Suprapubic skin (tissue), 4 donors: ENCODE measurements at regions not wholly inside any gene's neighbourhood (a gene's known extent, or its start where the extent isn't known, plus 50 kb on each side); places are given as distances from the start of the nearest gene placed in this dataset.
"Not testable (repeated sequence)": the region's sequence is repeated elsewhere in the genome, so short reads cannot be mapped to it uniquely, and the experiment has no call there.

ENCODE experiments used
- DNase-seq, 2 donors: peaks; one replicate each; pipeline ENCODE4 v3.0.0-alpha.2; 2019; ENCODE audit warnings: low spot score in 2 of 2
- H3K27ac ChIP-seq: fragments of 200-600 bp; sonication (generic); one replicate; pipeline ENCODE4 v1.5.1; 2019
- H3K27me3 ChIP-seq: fragments of 200-600 bp; sonication (generic); one replicate; pipeline ENCODE4 v1.5.1; 2019
- H3K36me3 ChIP-seq: fragments of 200-600 bp; sonication (generic); one replicate; pipeline ENCODE4 v1.5.1; 2019
- H3K4me1 ChIP-seq: fragments of 200-600 bp; sonication (generic); one replicate; pipeline ENCODE4 v1.5.1; 2019
- H3K4me3 ChIP-seq: fragments of 200-600 bp; sonication (generic); one replicate; pipeline ENCODE4 v1.5.1; 2019; ENCODE audit warnings: mild to moderate bottlenecking
- H3K9me3 ChIP-seq: fragments of 200-600 bp; sonication (generic); one replicate; pipeline ENCODE4 v1.5.1; 2019
- EP300 ChIP-seq: sonication (generic); formaldehyde crosslinking; IDR thresholded peaks from one replicate; pipeline ENCODE4 v1.6.1; 2017; ENCODE audit warnings: antibody characterized with exemption
- POLR2A ChIP-seq, 2 donors: fragments of 450-650 bp; IDR thresholded peaks; one replicate each; pipeline ENCODE4 v1.6.1; 2017; ENCODE audit warnings: antibody characterized with exemption in 2 of 2, mild to moderate bottlenecking in 2 of 2, moderate library complexity in 2 of 2
- POLR2AphosphoS5 ChIP-seq, 3 donors: sonication (generic); formaldehyde crosslinking; IDR thresholded peaks; one replicate each; pipeline ENCODE4 v1.6.1; 2017; ENCODE audit warnings: antibody characterized with exemption in 3 of 3
- WGBS: methylation state at CpG from one replicate; pipeline ENCODE4 v1.1.5; 2018; 5-methylcytosine and 5-hydroxymethylcytosine counted together
- TF ChIP-seq, protein P1 (sequence below), 2 donors: fragments of 200-600 bp in 1 of 2; fragments of 450-650 bp in 1 of 2; sonication (generic) in 1 of 2; IDR thresholded peaks; one replicate each; pipeline ENCODE4 v1.5.1; 2016 to 2019; ENCODE audit warnings: antibody characterized with exemption in 2 of 2, mild to moderate bottlenecking in 1 of 2, moderate library complexity in 1 of 2

DNA sequence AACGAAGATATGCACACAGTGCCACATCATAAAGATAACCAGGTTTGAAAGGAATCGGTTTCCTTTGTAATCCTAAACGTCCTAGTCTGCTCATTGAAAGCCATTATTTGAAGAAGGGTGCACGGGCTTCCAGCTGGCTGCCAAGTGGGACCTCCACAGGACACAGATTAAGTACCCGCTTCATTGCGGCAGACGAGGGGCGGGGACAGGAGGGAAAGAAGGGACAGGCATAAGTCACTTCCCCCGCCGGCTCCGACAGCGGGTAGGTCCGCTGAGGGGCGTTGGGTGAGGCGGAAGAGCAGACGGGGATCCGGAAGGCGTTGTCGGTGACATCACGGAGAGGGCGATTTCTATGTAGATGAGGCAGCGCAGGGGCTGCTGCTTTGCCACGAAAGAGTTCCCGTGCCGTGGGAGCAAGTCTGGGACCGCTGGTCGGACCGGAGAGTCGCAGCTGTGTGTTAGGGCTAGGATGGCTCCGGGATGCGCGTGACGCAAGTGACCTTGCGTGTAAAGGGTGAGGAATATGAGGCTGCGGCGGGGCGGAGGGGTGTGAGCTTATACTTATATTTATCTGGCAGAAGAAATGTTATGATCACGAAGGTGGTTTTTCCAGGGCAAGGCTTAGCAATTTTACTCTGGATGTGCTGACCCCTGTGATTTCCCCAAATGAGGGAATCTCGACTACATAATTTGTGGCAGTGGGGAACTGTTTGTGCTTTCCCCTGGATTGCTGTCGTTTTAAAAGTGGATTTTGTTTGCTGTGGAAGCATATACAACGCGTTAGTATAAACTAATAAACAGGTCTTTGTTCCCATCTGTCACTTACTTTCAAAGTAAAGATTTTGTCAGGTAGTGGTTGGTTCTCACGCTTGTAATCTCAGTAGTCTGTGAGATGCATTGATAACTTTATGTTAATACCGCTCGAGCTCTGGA lies 80.7 kb downstream of the PPIAL4G start:
- Histone ChIP-seq H3K27ac (peak overlapping the region; percentile 64), H3K4me3 (peak overlapping the region; percentile 58)
- not testable (repeated sequence) for H3K27me3 ChIP-seq, H3K36me3 ChIP-seq, H3K4me1 ChIP-seq, H3K9me3 ChIP-seq
- peak; percentile 92 to 94 for DNase-seq
- WGBS, result 1% methylated on average over 40 of the region's 45 CpGs
- peak in 1 of 2 donors; percentile 34 for TF ChIP-seq POLR2A (IDR thresholded peaks at IDR 0.05)

DNA sequence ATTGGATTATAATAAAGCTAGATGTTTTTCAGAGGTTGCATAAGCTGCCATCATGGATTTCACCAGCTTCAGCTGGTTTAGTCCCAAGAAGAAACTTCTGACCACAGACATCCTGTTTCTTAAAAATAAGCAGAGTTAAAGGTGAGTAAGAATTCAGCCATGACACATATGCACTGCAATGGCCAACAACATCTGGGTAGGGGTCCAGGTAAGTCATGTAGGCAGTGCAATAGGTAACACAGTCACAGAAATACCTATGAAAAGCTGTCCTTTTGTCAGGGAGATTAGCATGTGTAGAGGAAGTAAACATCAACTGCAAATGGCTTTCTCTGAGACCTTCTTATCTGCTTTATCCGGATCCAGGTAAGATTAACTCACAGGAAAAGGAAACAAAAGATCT lies 85.6 kb downstream of the PPIAL4G start:
- not testable (repeated sequence) for DNase-seq, H3K36me3 ChIP-seq, H3K9me3 ChIP-seq, H3K27ac ChIP-seq, H3K4me1 ChIP-seq, H3K4me3 ChIP-seq, H3K27me3 ChIP-seq
- WGBS, result 80% methylated on average over 1 of the region's 1 CpG

DNA sequence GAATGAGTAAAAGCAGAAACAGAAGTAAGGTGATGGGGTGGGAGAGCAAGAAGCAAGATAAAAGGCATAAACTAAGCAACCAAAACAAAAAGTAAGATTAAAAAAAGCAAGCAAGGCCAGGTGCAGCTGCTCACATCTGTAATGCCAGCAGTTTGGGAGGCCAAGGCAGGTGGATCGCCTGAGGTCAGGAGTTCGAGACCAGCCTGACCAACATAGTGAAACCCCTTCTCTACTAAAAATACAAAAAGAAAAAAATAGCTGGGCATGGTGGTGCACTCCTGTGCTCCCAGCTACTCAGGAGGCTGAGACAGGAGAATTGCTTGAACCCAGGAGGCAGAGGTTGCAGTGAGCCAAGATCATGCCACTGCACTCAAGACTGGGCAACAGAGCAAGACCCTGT lies 90.6 kb downstream of the PPIAL4G start:
- peaks cover 16% of the 10 kb centered on the region for H3K4me1 ChIP-seq
- DNase-seq, H3K9me3 ChIP-seq, H3K27me3 ChIP-seq, H3K27ac ChIP-seq, H3K4me3 ChIP-seq, H3K36me3 ChIP-seq: not testable (repeated sequence)
- WGBS, result 98% methylated on average over 2 of the region's 2 CpGs

DNA sequence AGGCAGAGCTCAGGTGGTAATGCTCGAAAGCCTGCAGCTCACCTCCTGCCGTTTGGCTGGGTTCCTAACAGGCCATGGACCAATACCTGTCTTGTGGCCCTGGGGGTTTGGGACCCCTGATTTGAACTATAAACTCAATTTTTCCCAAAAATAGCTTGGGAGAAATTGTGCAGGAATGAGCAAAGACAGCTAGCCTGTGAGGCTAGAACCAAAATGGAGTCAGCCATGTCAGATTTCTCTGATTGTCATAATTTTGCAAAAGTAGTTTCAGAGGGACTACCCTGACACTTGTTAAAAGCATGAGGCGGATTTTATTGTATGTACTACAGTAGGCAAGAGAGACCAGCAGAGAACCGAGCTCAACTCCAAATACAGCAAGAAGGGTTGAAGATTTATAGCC lies 91.8 kb downstream of the PPIAL4G start:
- H3K4me1 ChIP-seq, result peaks cover 16% of the 10 kb centered on the region
- DNase-seq, H3K9me3 ChIP-seq, H3K27me3 ChIP-seq, H3K27ac ChIP-seq, H3K36me3 ChIP-seq, H3K4me3 ChIP-seq: not testable (repeated sequence)
- 86% methylated on average over 4 of the region's 4 CpGs for WGBS

DNA sequence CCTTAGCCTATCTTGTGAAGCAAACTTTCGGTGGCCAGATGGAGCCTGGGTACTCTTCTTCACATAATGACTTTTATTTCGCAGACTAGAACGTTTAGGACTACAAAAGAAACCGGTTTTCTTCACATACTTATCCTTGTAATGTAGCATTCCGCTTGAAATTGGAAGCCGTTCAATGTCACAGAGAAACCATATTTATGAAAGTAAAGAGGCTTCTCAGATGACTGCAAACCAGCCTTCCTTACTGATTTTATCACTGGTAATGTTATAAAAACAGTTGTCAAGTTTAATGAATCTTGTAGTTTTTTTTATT lies 94.1 kb downstream of the PPIAL4G start:
- 21% methylated on average over 6 of the region's 6 CpGs for WGBS

DNA sequence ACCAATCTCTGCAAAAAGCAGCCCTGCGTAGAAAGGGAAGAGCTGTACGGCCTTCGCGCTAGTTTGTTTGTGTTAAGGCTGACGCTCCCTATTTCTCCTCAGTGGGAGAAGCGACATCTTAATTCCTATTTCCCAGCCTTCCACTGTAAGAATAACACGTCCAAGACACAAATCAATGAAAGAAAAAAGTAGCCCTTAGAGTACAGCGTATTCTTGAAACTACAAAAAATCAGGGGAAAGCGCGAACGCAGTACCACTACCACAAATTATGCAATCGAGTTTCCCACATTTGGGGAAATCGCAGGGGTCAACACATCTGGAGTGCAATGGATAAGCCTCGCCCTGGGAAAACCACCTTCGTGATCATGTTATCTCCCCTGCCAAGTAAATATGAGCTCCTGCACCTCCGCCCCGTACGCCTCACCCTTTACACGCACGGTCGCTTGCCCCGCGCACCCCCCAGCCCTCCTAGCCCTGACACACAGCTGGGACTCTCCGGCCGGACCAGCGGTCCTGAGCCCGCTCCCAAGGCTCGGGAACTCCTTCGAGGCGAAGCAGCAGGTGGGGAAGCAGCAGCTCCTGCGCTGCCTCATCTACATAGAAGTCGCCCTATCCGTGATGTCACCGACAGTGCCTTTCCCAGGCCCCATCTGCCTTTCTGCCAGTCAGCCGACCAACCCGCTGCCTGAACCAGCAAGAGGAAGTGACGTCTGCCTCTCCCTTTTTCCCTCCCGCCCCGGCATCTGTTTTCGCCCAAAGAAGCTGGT lies 94.7 kb downstream of the PPIAL4G start:
- Histone ChIP-seq H3K27me3 (no peaks in the 10 kb centered on the region), H3K27ac (peak overlapping the region; percentile 83), H3K36me3 (no peaks in the 10 kb centered on the region), H3K9me3 (no peaks in the 10 kb centered on the region), H3K4me1 (peaks cover 16% of the 10 kb centered on the region), H3K4me3 (peak overlapping the region; percentile 62)
- DNase-seq, result peak; percentile 94
- WGBS, result 3% methylated on average over 32 of the region's 40 CpGs
- TF ChIP-seq POLR2A (IDR thresholded peaks at IDR 0.05) (peak; percentile 21 to 26), POLR2AphosphoS5 (IDR thresholded peaks at IDR 0.05) (peak in 1 of 3 donors; percentile 8), EP300 (no peak)
- TF ChIP-seq, protein P1, sequence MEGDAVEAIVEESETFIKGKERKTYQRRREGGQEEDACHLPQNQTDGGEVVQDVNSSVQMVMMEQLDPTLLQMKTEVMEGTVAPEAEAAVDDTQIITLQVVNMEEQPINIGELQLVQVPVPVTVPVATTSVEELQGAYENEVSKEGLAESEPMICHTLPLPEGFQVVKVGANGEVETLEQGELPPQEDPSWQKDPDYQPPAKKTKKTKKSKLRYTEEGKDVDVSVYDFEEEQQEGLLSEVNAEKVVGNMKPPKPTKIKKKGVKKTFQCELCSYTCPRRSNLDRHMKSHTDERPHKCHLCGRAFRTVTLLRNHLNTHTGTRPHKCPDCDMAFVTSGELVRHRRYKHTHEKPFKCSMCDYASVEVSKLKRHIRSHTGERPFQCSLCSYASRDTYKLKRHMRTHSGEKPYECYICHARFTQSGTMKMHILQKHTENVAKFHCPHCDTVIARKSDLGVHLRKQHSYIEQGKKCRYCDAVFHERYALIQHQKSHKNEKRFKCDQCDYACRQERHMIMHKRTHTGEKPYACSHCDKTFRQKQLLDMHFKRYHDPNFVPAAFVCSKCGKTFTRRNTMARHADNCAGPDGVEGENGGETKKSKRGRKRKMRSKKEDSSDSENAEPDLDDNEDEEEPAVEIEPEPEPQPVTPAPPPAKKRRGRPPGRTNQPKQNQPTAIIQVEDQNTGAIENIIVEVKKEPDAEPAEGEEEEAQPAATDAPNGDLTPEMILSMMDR (IDR thresholded peaks at IDR 0.05), result no peak

More for the DNA sequence above, 94.1 kb downstream of the PPIAL4G start:
- DNase-seq, result no peak
- Histone ChIP-seq H3K4me3 (peak overlapping the region; percentile 62), H3K4me1 (peaks cover 16% of the 10 kb centered on the region), H3K27ac (peak overlapping the region; percentile 83), H3K9me3 (no peaks in the 10 kb centered on the region), H3K27me3 (no peaks in the 10 kb centered on the region), H3K36me3 (no peaks in the 10 kb centered on the region)
- no peak for TF ChIP-seq POLR2AphosphoS5 (IDR thresholded peaks at IDR 0.05)
- no peak for TF ChIP-seq POLR2A (IDR thresholded peaks at IDR 0.05)
- TF ChIP-seq, protein P1 (IDR thresholded peaks at IDR 0.05), result no peak
- TF ChIP-seq EP300, result no peak

DNA sequence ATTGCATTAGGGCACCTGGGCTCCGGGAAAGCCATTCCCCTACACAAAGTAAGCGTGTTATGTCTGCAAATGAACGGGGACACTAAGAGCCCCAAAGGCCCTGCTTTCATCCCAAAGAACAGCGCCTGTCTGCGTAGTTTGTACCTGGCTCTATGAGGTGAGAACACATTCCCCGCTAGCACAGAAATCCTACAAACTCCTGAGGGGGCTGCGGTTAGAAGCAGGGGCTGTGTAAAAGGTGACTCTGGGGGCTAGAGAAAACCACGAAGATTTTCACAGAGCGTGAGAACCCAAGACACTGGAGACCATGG lies 95.2 kb downstream of the PPIAL4G start:
- H3K4me1 ChIP-seq, result peaks cover 16% of the 10 kb centered on the region
- 71% methylated on average over 9 of the region's 9 CpGs for WGBS
- not testable (repeated sequence) for H3K9me3 ChIP-seq, H3K36me3 ChIP-seq, H3K27ac ChIP-seq, H3K27me3 ChIP-seq, DNase-seq, H3K4me3 ChIP-seq

DNA sequence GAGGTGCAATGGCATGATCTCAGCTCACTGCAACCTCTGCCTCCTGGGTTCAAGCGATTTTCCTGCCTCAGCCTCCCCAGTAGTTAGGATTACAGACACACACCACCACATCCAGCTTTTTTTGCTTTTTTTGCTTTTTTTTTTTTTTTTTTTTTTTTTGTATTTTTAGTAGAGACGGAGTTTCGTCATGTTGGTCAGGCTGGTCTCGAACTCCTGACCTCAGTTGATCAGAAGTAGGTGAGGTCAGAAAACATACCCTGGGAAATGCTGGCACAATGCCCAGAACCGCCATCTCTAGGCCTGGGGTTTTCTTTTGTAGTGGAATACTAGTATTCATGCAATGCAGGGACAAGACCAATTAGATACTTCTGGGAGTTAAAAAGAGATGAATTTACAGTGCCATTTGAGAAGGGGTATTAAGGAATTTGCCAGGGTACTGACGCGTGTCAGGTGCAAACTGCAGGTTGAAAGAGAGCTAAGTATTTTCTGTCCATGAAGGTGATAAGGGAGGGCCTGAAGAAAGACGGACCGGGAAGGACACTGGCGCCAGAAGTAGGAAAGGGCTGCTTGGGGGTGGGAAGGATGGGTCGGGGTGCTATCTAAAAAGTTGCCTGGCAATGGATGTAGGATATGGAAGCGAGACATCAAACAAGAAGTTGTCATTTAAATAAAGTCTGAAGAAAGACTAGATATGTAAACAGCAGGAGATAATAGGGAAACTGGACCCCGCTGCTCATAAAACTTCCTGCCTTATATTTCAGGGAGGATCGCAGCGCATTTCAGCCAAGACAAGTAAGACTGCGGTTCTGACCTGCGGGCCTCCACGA lies 95.8 kb downstream of the PPIAL4G start:
- H3K36me3 ChIP-seq, H3K27ac ChIP-seq, DNase-seq, H3K27me3 ChIP-seq, H3K9me3 ChIP-seq, H3K4me3 ChIP-seq: not testable (repeated sequence)
- peaks cover 16% of the 10 kb centered on the region for H3K4me1 ChIP-seq
- whole genome bisulfite sequencing, result 79% methylated on average over 18 of the region's 18 CpGs
